Activated T-cell treated with anti-CD3 and anti-CD28 coated beads, Interleukin-2, amount 50 U/mL, for 48 hours (primary cell): ENCODE measurements at regions not wholly inside any gene's neighbourhood (a gene's known extent, or its start where the extent isn't known, plus 50 kb on each side); places are given as distances from the start of the nearest gene placed in this dataset.

Experiments
- DNase-seq, 2 experiments: peaks; one replicate each; pipeline ENCODE4 v3.0.0-alpha.2; 2020

DNA sequence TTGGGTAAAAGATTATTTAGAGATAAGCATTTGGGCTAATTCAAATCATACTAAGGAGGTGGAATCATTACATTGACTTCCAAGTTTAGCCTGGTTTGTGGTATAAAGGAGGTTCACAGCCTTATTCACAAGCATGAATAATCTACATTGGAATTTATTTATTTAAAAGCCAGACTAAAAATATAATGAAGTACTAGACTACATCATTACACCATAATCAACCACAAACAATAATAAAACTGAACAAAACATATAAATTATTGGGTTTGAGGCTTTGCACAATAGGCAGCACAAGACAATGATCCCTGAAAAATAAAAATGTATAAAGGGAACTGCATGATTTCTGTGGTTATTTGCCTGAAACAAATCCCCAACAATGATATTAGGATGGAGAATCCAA lies 314.0 kb downstream of the GBA3 start:
- no peak for DNase-seq

GRCh38 chr4:23005691-23006090 lies 313.0 kb downstream of the GBA3 start:
- DNase-seq, result no peak

DNA sequence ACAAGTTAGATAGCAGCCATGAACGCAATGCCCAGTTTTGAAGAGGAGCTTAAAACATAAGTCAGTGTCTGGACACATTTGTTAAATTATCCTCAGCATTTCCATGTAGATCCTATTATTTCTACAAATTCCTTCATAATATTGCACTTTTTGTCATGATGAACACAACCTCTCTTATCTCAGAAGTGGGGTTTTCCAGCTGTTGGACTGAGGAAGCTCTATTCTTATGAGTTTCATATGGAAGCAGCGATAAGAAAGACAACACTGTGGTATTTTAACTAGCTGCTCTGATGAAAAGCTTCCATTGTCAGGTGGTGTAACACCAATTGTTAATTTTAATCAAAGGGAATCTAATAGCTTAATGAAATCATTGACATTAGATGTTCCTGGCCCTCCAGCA lies 308.7 kb downstream of the GBA3 start:
- no peak for DNase-seq

- DNase-seq, result no peak
These were observed 306.7 kb downstream of the GBA3 start for GRCh38 chr4:22999419-22999818.

GRCh38 chr4:22997358-22998224 lies 304.9 kb downstream of the GBA3 start:
- no peak for DNase-seq

DNA sequence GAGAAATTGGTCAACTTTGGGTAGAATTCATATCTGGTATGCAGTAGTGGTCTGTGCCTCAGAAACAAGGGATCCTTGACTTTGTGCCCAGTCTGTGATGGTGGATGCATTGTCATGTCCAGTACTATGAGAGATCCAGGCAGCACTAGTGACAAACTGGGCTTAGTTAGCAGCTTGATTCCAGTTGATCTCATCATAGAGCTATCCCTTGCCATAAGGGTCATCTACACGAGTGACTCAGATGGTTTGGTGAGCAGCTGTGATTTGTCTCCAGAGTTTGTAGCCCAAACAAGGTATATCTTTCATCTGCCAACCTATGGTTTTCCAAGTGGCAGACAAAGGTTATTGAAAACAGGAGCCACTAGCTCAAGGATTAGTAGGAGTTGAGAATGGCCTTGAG lies 298.8 kb downstream of the GBA3 start:
- DNase-seq, result no peak

- DNase-seq, result no peak
These were observed 295.8 kb downstream of the GBA3 start for GRCh38 chr4:22988526-22988925.

- DNase-seq, result no peak
These were observed 295.1 kb downstream of the GBA3 start for GRCh38 chr4:22987870-22988269.

GRCh38 chr4:22986881-22987280 lies 294.1 kb downstream of the GBA3 start:
- DNase-seq, result no peak

GRCh38 chr4:22986262-22986661 lies 293.5 kb downstream of the GBA3 start:
- no peak for DNase-seq

GRCh38 chr4:22984390-22984789 lies 291.7 kb downstream of the GBA3 start:
- no peak for DNase-seq

DNA sequence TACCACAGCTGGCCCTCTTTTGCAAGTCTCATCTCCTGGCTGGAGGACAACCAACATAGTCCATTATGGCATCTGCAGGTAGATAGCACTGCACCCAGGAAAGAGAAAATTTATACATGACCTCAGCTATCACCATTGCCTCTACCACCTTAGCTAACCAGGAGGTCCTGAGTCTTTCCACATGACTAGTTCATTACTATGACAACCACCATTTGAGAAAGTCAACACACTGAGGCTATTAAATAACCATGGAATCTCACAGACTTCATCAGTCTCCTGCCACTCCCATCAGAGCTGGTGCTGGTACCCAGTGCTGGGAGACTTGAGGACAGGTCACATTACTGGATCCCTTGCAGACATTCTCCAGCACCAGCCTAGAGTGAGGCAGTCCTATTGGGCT lies 285.9 kb downstream of the GBA3 start:
- no peak for DNase-seq

GRCh38 chr4:22970665-22971064 lies 277.9 kb downstream of the GBA3 start:
- DNase-seq, result no peak

DNA sequence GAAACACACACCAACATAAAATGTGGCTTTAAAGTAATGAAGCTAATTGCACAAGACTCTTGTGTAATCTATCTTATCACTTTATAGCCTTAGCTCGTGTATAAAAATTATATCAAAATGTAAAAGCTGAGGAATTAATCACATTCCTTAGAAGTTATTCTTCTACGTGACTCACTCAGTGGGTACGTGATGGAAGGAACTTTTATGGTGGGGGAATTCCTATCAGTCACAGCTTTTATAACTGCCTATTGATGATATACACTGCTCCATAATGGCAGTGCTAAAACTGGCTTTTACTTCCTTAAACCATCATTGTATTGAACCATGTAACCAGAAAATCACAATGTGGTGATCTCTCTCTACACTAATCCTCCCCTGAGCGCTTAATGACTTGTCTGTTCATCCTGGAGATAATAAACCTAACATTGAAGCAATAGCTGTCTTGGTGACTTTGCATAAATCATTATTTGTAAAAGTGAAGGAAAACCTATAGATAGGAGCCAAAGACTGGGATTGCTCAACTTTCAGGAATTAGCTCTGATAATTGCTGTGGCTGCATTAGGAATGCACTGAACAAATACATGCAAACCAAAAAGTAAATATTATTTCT lies 276.7 kb downstream of the GBA3 start:
- no peak for DNase-seq

DNA sequence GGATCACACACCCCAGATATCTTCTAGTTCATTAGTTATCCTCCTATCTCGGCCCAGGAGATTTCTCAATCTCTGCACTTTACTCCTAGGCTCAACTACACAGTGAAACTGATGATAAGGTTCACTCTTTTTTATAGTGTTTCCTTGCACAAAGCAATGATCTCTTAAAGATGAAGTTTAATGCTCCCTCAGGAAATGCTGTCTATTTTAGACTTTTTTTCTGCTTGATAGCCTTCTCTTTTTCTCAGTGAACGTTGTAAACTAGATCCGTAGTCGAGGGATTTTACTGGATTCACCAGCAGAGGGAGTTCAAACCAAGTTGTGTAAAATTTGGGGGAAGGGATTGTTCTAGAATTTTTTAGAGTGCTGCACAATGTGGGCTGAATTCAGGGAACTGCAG lies 269.6 kb downstream of the GBA3 start:
- no peak for DNase-seq

DNA sequence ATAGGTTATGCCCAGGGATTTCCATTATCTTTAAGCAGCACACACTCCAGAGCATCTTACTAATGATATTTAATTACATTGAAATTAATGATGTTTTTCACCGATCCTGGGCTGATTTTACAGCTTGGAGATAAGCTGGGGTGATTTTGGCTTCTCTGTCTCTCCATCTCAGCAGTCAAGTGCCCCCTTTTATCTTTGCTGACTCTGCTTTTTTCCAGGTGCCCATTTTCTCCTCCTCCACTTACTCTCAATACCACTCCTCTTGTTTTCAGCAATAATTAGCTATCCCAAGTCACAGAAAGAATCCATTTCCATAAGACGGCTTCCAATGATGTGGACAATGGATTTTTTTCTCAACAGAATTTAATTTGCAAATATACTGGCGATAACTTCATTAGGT lies 266.7 kb downstream of the GBA3 start:
- DNase-seq, result no peak

DNA sequence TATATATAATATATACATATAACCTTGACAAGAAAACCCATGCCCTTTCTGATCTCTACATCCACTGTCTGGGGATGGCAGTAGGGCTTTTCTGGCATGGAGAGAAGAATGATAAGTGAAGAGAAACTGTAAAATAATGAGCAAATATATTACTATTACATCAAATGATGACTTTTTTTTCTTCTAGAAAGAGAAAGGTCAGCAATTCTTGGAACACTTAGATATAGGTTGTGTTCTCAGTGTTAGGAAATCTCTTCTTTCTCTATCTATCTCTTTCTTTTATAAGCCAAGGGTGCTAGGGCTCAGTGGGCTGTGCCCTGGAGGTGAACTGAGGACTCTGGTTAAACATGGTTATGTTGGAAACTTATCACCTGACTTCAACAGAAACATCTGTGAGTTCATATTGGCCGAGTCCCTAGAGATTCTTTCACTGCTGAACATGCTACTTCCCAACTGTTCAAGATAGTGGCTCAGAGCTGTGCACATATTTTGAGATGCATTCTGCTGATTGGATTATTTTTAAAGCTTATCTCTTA lies 265.1 kb downstream of the GBA3 start:
- DNase-seq, result no peak

DNA sequence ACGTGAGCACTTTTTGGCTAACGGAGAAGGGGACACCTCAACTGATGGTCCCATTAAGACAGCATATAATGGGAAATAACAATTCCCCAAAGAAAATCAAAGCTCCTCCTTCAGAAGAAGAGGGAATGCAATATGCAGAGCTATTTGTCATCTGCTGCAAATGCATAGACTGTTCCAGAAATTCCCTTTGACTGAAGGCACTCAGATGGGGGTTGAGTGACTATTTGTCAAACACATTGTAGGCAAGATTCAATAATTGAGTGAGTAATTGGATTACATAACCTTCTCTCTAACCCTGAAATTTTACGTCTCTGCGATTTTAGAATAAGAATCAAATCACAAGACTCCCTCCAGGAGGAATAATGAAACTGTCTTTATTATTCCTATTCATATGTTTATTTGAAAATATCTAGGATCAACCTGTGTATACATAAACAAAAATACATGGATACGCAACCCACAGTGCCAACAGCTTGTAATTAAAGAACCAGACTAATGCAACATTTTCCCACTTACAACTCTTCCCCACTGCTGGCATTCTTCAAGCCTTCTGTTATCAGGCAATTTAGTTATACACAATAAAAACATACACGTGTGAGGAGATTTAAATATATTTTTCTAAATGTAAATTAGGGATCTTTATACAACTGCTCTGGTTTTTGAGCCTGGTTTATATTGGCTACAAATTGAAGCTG lies 256.6 kb downstream of the GBA3 start:
- no peak for DNase-seq

DNA sequence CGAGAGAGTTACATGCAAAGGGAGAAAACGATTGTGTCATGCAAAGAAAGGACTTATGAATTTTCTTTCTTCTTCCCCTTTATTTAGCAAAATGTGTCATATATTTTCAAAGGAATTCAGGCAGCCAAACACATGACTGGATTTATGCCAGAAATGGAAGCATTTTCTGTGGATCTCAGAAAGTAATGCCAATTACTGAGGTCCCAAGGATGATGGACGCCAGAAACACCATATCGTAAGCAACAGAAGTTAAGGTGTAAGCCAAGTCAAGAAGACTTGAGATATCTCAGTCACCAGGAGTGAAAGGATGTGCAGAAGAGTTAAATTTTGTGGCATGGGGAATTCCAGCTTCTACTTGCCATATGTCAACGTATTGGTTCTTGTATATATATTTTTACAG lies 255.1 kb downstream of the GBA3 start:
- DNase-seq, result no peak

DNA sequence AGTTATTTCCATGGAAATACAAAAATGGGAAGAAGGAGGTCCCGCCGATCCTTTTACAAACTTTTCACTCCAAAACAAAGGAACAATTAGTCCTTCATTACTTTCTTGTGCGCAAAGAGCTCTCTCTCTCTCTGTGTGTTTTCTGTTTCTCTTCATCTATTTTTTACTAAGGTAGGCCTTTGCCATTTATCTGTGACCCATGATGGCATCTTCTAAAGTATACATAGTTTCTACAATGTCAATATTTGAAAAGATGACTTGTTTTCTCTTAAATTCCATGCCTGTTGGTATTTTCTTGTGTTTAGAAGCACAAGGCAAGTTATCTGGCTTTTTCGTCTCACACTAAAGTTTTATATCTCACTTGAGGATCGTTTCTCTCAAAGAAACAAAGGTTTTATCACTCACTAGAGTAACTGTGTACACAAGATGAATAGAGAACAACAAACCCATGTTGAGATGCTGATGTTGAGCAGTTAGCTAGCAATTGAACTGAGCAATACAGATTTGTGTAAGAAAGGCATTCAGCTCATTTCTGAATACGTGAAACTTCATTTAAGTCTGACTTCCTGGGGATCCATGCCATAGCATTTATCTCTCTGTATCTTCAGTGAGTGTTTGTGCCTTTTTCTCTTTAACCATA lies 250.3 kb downstream of the GBA3 start:
- DNase-seq, result no peak

DNA sequence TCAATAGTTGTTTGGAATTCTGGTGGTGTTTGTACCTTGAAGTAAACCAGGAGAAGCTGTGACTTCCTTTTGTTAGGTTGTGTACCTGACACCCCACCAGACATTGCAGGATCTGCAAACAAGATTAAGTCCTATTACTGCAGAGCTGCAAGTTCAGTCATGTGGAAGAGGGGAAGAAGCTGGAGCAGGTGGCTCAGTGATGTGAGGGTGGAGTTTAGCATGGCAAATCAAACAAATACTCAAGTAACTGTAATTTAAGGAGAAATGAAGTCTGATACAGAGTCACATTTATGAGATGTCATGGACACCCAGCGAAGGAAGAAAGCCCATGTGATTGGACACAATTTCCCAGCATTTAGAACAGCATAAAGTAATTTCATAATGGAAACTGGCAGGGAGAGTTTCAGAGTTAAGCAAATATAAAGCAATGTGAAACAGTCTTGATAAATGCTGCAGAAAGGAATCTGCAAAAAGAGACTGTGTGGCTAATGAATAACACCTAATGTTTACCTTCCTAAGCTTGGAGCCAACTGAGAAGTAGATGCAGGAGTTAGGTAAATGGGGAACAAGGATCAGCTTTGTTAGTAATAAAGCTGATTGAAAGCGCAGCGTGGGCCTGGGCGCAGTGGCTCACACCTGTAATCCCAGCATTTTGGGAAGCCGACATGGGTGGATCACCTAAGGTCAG lies 249.1 kb downstream of the GBA3 start:
- no peak for DNase-seq

- DNase-seq, result no peak
These were observed 239.6 kb downstream of the GBA3 start for GRCh38 chr4:22932326-22932725.

DNA sequence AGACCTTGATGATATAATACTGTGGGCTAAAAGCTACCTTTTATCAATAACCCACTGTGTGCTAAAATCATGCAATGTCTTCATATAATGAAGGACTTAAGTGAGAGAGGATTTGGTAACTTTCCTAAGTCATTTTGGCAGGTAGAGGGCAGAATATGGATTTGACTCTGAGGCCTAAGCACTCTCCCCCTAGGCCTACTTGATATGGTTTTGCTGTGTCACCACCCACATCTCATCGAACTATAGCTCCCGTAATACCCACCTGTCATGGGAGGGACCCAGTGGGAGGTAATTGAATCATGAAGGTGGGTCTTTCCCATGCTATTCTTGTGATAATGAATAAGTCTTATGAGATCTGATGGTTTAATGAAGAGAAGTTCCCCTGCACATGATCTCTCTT lies 229.7 kb downstream of the GBA3 start:
- DNase-seq, result no peak
